ENCODE measurements at regions not wholly inside any gene's neighbourhood (a gene's known extent, or its start where the extent isn't known, plus 50 kb on each side); places are given as distances from the start of the nearest gene placed in this dataset.

GRCh38 chr1:57991289-57991688, 555.2 kb downstream of the OMA1 start:
- Histone ChIP-seq H3K27ac (ENCODE audit: low read depth in 1 of 2, low read length in 2 of 2) (no peak overlapping the region), H3K4me1 (ENCODE audit: control insufficient read depth in 4 of 4, insufficient read depth in 4 of 4, low read length in 3 of 4) (no peaks in the 10 kb centered on the region), H3K27me3 (ENCODE audit: control insufficient read depth in 4 of 4, insufficient read depth in 4 of 4, low read length in 3 of 4) (no peaks in the 10 kb centered on the region), H3K9me3 (ENCODE audit: control insufficient read depth in 4 of 4, low read length in 3 of 4) (no peaks in the 10 kb centered on the region), H3K9ac (ENCODE audit: low read depth in 1 of 2, low read length in 2 of 2) (no peak overlapping the region), H3K36me3 (ENCODE audit: control insufficient read depth in 4 of 4, insufficient read depth in 3 of 4, low read depth in 1 of 4, low read length in 3 of 4) (no peaks in the 10 kb centered on the region), H3K4me3 (ENCODE audit: low read depth in 1 of 3, low read length in 3 of 3) (no peak overlapping the region)
- no peak for DNase-seq (ENCODE audit: low spot score)
- TF ChIP-seq RAD21 (IDR thresholded peaks at IDR 0.05) = no peak
- no peak for TF ChIP-seq MAX (IDR thresholded peaks at IDR 0.05)
- TF ChIP-seq HNF4G (IDR thresholded peaks at IDR 0.05) = no peak
- no peak for TF ChIP-seq EGR1 (IDR thresholded peaks at IDR 0.05; ENCODE audit: low read depth in 2 of 2)
- no peak for TF ChIP-seq FOXA2 (IDR thresholded peaks at IDR 0.05)
- TF ChIP-seq NR2F2 (IDR thresholded peaks at IDR 0.05) = no peak
- TF ChIP-seq CTCF (IDR thresholded peaks at IDR 0.05; ENCODE audit: low read depth, low read length, missing input control) = no peak
- no peak for TF ChIP-seq GABPA (IDR thresholded peaks at IDR 0.05 in 1 of 2, conservative IDR thresholded peaks at IDR 0.05 in 1 of 2)
- TF ChIP-seq TAF1 (conservative IDR thresholded peaks at IDR 0.05) = no peak
- 91% methylated on average over 7 of the region's 7 CpGs for WGBS

GRCh38 chr1:57989877-57990276, 556.6 kb downstream of the OMA1 start:
- 91% methylated on average over 1 of the region's 1 CpG for WGBS
- no peak for DNase-seq (ENCODE audit: low spot score)
- Histone ChIP-seq H3K4me1 (ENCODE audit: control insufficient read depth in 4 of 4, insufficient read depth in 4 of 4, low read length in 3 of 4) (no peaks in the 10 kb centered on the region), H3K9ac (ENCODE audit: low read depth in 1 of 2, low read length in 2 of 2) (no peak overlapping the region), H3K27me3 (ENCODE audit: control insufficient read depth in 4 of 4, insufficient read depth in 4 of 4, low read length in 3 of 4) (no peaks in the 10 kb centered on the region), H3K4me3 (ENCODE audit: low read depth in 1 of 3, low read length in 3 of 3) (no peak overlapping the region), H3K36me3 (ENCODE audit: control insufficient read depth in 4 of 4, insufficient read depth in 3 of 4, low read depth in 1 of 4, low read length in 3 of 4) (no peaks in the 10 kb centered on the region), H3K9me3 (ENCODE audit: control insufficient read depth in 4 of 4, low read length in 3 of 4) (no peaks in the 10 kb centered on the region), H3K27ac (ENCODE audit: low read depth in 1 of 2, low read length in 2 of 2) (no peak overlapping the region)
- no peak for TF ChIP-seq YY1 (IDR thresholded peaks at IDR 0.05)
- no peak for TF ChIP-seq ZBTB33 (IDR thresholded peaks at IDR 0.05)
- no peak for TF ChIP-seq ATF3 (IDR thresholded peaks at IDR 0.05)
- no peak for TF ChIP-seq RAD21 (IDR thresholded peaks at IDR 0.05)
- TF ChIP-seq SP1 (IDR thresholded peaks at IDR 0.05) = no peak

GRCh38 chr1:57987523-57987922, 559.0 kb downstream of the OMA1 start:
- Histone ChIP-seq H3K27me3 (ENCODE audit: control insufficient read depth in 4 of 4, insufficient read depth in 4 of 4, low read length in 3 of 4) (no peaks in the 10 kb centered on the region), H3K27ac (ENCODE audit: low read depth in 1 of 2, low read length in 2 of 2) (no peak overlapping the region), H3K9me3 (ENCODE audit: control insufficient read depth in 4 of 4, low read length in 3 of 4) (no peaks in the 10 kb centered on the region), H3K9ac (ENCODE audit: low read depth in 1 of 2, low read length in 2 of 2) (no peak overlapping the region), H3K4me1 (ENCODE audit: control insufficient read depth in 4 of 4, insufficient read depth in 4 of 4, low read length in 3 of 4) (peaks cover 0 to 6% (median 3%) of the 10 kb centered on the region in 4 donors), H3K36me3 (ENCODE audit: control insufficient read depth in 4 of 4, insufficient read depth in 3 of 4, low read depth in 1 of 4, low read length in 3 of 4) (no peaks in the 10 kb centered on the region), H3K4me3 (ENCODE audit: low read depth in 1 of 3, low read length in 3 of 3) (no peak overlapping the region)
- WGBS = 72% methylated on average over 4 of the region's 4 CpGs
- no peak for DNase-seq (ENCODE audit: low spot score)
- no peak for TF ChIP-seq RAD21 (IDR thresholded peaks at IDR 0.05)
- TF ChIP-seq REST (IDR thresholded peaks at IDR 0.05) = no peak
- no peak for TF ChIP-seq EGR1 (IDR thresholded peaks at IDR 0.05; ENCODE audit: low read depth in 2 of 2)
- TF ChIP-seq TAF1 (conservative IDR thresholded peaks at IDR 0.05) = no peak
- no peak for TF ChIP-seq YY1 (IDR thresholded peaks at IDR 0.05)
- TF ChIP-seq FOXA2 (IDR thresholded peaks at IDR 0.05) = no peak
- TF ChIP-seq GABPA (IDR thresholded peaks at IDR 0.05 in 1 of 2, conservative IDR thresholded peaks at IDR 0.05 in 1 of 2) = no peak
- no peak for TF ChIP-seq HNF4A (conservative IDR thresholded peaks at IDR 0.05)
- TF ChIP-seq MAX (IDR thresholded peaks at IDR 0.05) = no peak
- no peak for TF ChIP-seq FOXA1 (IDR thresholded peaks at IDR 0.05)
- no peak for TF ChIP-seq HNF4G (IDR thresholded peaks at IDR 0.05)
- no peak for TF ChIP-seq RXRA (IDR thresholded peaks at IDR 0.05)

Measured in liver (tissue), 8 donors.